ENCODE measurements at regions not wholly inside any gene's neighbourhood (a gene's known extent, or its start where the extent isn't known, plus 50 kb on each side); places are given as distances from the start of the nearest gene placed in this dataset.
A peak's percentile ranks its signal among the peaks of the same experiment; 100 is the strongest.

- DNase-seq (ENCODE audit: low read depth), result no peak
Measured at GRCh38 chr3:107897471-107898061, 193.3 kb downstream of the CD47 start.

DNA sequence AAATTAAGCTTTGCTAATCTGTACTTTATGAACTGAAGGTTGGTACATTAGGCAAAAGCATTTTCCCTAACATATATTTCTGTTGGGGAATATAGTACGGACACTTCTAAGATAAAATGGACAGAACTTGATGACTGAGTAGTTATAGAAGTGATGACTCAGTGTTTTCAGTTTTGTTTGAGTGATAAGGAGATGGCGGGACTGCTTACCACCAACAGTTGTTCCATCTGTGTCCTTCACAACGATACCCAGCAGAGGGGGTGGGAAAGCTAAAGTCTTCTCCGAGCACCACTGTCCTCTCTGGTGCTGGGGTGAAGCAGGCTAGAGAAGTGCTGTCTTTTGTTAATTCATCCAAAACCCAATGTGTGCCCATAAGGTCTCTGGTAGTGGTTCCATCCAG is 195.8 kb downstream of the CD47 start:
- no peak for DNase-seq (ENCODE audit: low read depth)

GRCh38 chr3:107892955-107893624 is 197.7 kb downstream of the CD47 start:
- no peak for DNase-seq (ENCODE audit: low read depth)

DNA sequence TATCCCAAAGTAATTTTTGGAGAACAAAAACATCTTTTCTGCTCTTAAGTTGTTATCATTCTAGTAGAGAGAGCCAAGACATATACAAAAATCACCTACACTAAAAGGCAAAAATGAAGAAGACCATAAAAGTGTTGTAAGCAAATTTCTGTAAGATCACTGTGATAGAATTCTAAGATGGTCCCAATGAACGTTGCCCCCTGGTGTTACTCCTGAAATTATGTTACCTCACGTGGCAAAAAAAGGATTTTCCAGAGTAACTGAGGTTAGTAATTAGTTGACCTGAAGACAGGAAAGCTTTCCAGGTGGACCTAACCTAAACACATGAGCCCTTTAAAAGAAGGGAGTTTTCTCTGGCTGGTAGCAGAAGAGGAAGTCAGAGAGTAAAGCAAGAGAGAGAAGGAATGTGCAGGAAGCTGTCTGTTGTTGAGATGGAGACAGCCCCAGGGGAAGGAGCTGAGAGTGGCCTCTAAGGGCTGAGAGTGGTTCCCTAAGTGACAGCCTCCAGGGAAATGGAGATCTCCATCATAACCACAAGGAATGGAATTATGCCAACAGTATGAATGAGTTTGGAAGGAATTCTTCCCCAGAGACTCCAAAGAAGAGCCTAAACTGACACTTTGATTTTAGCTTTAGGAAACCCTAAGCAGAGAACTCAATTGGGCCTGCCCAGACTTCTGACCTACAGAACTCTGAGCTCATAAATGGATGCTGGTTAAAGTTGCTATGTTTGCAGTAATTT is 205.9 kb downstream of the CD47 start:
- peak; percentile 90 for DNase-seq (ENCODE audit: low read depth)

GRCh38 chr3:107884028-107884427 is 206.8 kb downstream of the CD47 start:
- no peak for DNase-seq (ENCODE audit: low read depth)

- DNase-seq (ENCODE audit: low read depth), result no peak
Measured at GRCh38 chr3:107882881-107883280, 207.9 kb downstream of the CD47 start.

GRCh38 chr3:107882261-107882660 is 208.6 kb downstream of the CD47 start:
- no peak for DNase-seq (ENCODE audit: low read depth)

GRCh38 chr3:107881509-107881908 is 209.3 kb downstream of the CD47 start:
- no peak for DNase-seq (ENCODE audit: low read depth)

- DNase-seq (ENCODE audit: low read depth), result no peak
Measured at GRCh38 chr3:107880702-107881101, 210.1 kb downstream of the CD47 start.

DNA sequence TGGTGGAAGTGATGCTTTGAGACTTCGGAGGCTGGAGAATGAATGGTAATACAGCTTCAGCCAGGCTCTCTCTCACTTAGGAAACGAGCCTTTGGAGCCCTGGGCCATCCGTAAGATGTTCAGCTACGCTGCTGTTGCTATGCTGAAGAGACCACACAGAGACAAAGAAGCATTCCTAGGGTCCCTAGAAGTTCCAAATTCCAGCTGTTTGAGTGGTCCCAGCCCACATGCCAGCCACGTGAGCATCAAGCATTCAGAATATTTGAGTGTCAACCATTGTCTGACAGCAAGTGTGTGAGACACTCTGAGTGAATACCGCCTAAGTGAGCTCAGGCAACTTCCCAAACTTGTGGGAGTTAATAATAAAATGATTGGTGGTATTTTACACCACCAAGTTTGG is 212.9 kb downstream of the CD47 start:
- DNase-seq (ENCODE audit: low read depth), result no peak

- DNase-seq (ENCODE audit: low read depth), result no peak
Measured at GRCh38 chr3:107870943-107871638, 219.7 kb downstream of the CD47 start.

GRCh38 chr3:107870096-107870495 is 220.7 kb downstream of the CD47 start:
- DNase-seq (ENCODE audit: low read depth), result no peak

- DNase-seq (ENCODE audit: low read depth), result no peak
Measured at GRCh38 chr3:107868449-107868848, 222.4 kb downstream of the CD47 start.

- DNase-seq (ENCODE audit: low read depth), result no peak
Measured at GRCh38 chr3:107861904-107862303, 228.9 kb downstream of the CD47 start.

DNA sequence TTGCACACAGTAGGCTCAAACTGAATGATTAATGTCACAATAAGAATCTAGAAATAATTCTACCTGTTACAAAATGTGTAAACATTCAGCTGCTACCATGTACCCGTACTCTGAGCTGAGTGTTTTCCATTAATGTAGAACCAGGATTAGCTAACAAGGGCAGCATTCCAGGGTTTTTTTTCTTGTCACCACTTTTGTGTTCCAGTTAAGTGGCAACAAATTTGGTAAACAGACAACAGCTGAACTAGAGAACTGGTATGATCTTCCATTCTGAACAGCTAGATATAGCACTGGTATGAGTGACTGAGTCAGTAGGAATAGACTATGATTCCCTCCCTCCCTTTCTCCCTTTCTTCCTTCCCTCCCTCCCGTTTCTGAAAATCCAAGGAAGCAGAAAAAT is 229.4 kb downstream of the CD47 start:
- no peak for DNase-seq (ENCODE audit: low read depth)

All from GM04503 (cell line).